ENCODE measurements at regions not wholly inside any gene's neighbourhood (a gene's known extent, or its start where the extent isn't known, plus 50 kb on each side); places are given as distances from the start of the nearest gene placed in this dataset.

- no peak for DNase-seq (ENCODE audit: low read depth, low spot score)
- H4K20me1 ChIP-seq (replicated peaks; ENCODE audit: control insufficient read depth, extremely low read depth, insufficient read depth, low read length) = no peaks in the 10 kb centered on the region
- H3K9me1 ChIP-seq (replicated peaks; ENCODE audit: control insufficient read depth, extremely low read depth, insufficient read depth, low read length) = no peaks in the 10 kb centered on the region
- H3K4me3 ChIP-seq (replicated peaks in 1 of 3; ENCODE audit: insufficient read depth in 1 of 3, low read depth in 1 of 3, low read length in 3 of 3) = no peak overlapping the region
- dilution Hi-C loops (cut with MboI; ENCODE audit: extremely low pct_ligation_motif_present, low sequenced_read_pairs) = no loop called here
- H3K79me2 ChIP-seq (ENCODE audit: control insufficient read depth, insufficient read depth, low read length) = no peaks in the 10 kb centered on the region
- peaks cover 3 to 6% of the 10 kb centered on the region in 2 experiments for H3K27me3 ChIP-seq (ENCODE audit: control insufficient read depth in 2 of 2, insufficient read depth in 2 of 2, low read length in 2 of 2)
- H3K9me3 ChIP-seq (replicated peaks; ENCODE audit: control insufficient read depth, insufficient read depth, low read length) = no peaks in the 10 kb centered on the region
- CTCF ChIA-PET = interaction anchor here (0.9 kb wide), 1 partner anchor 208 kb away, joined by 3 read pairs; the partner anchor contains the start of gene NR2C1
- TF ChIP-seq JUN (IDR thresholded peaks at IDR 0.05; ENCODE audit: borderline replicate concordance, insufficient read depth, insufficient read length, low read depth) (no peak), EZH2 (IDR thresholded peaks at IDR 0.05; ENCODE audit: borderline replicate concordance, low read depth, low read length, severe bottlenecking) (no peak), GATA2 (IDR thresholded peaks at IDR 0.05; ENCODE audit: insufficient read depth, insufficient read length, low read depth, low read length) (no peak)
- POLR2A ChIA-PET = no interaction called here
- intact Hi-C loops (cut with micrococcal nuclease) = no loop called here
- H3K4me2 ChIP-seq (ENCODE audit: insufficient read depth, low read length) = no peak overlapping the region
- H3K4me1 ChIP-seq (ENCODE audit: control insufficient read depth, extremely low read depth, insufficient read depth, low read length) = no peaks in the 10 kb centered on the region
- no peaks in the 10 kb centered on the region for H3K36me3 ChIP-seq (ENCODE audit: control insufficient read depth in 2 of 2, extremely low read depth in 1 of 2, insufficient read depth in 2 of 2, low read length in 2 of 2)
- no peak overlapping the region for H3K9ac ChIP-seq (replicated peaks; ENCODE audit: extremely low read depth, insufficient read depth, low read length)
- no peak overlapping the region for H2AFZ ChIP-seq (ENCODE audit: low read depth, low read length)
- BruUV-seq (replicated peaks) = no TSS peak
- H3K27ac ChIP-seq (ENCODE audit: insufficient read depth, low read depth, low read length) = no peak overlapping the region
- no peak for FAIRE-seq
These were observed 138.5 kb downstream of the NDUFA12 start for GRCh38 chr12:94864987-94865386.

- DNase-seq (ENCODE audit: low read depth, low spot score) (no peak), FAIRE-seq (no peak)
- H3K9me3 ChIP-seq (replicated peaks; ENCODE audit: control insufficient read depth, insufficient read depth, low read length) = no peaks in the 10 kb centered on the region
- dilution Hi-C loops (cut with MboI; ENCODE audit: extremely low pct_ligation_motif_present, low sequenced_read_pairs) = no loop called here
- TF ChIP-seq MAX (IDR thresholded peaks at IDR 0.05; ENCODE audit: insufficient read depth, insufficient read length) = no peak
- H3K4me3 ChIP-seq (replicated peaks in 1 of 3; ENCODE audit: insufficient read depth in 1 of 3, low read depth in 1 of 3, low read length in 3 of 3) = no peak overlapping the region
- CTCF ChIA-PET = no interaction called here
- peaks cover 5 to 8% of the 10 kb centered on the region in 2 experiments for H3K27me3 ChIP-seq (ENCODE audit: control insufficient read depth in 2 of 2, insufficient read depth in 2 of 2, low read length in 2 of 2)
- no peaks in the 10 kb centered on the region for H3K9me1 ChIP-seq (replicated peaks; ENCODE audit: control insufficient read depth, extremely low read depth, insufficient read depth, low read length)
- no peak overlapping the region for H3K9ac ChIP-seq (replicated peaks; ENCODE audit: extremely low read depth, insufficient read depth, low read length)
- H3K4me2 ChIP-seq (ENCODE audit: insufficient read depth, low read length) = no peak overlapping the region
- H3K4me1 ChIP-seq (ENCODE audit: control insufficient read depth, extremely low read depth, insufficient read depth, low read length) = no peaks in the 10 kb centered on the region
- no peaks in the 10 kb centered on the region for H3K36me3 ChIP-seq (ENCODE audit: control insufficient read depth in 2 of 2, extremely low read depth in 1 of 2, insufficient read depth in 2 of 2, low read length in 2 of 2)
- H3K27ac ChIP-seq (ENCODE audit: insufficient read depth, low read depth, low read length) = no peak overlapping the region
- H4K20me1 ChIP-seq (replicated peaks; ENCODE audit: control insufficient read depth, extremely low read depth, insufficient read depth, low read length) = no peaks in the 10 kb centered on the region
- no TSS peak for BruUV-seq (replicated peaks)
- intact Hi-C loops (cut with micrococcal nuclease) = no loop called here
- H3K79me2 ChIP-seq (ENCODE audit: control insufficient read depth, insufficient read depth, low read length) = no peaks in the 10 kb centered on the region
- no peak overlapping the region for H2AFZ ChIP-seq (ENCODE audit: low read depth, low read length)
- POLR2A ChIA-PET = no interaction called here
These were observed 140.0 kb downstream of the NDUFA12 start for GRCh38 chr12:94863321-94864035.
